ENCODE measurements at regions not wholly inside any gene's neighbourhood (a gene's known extent, or its start where the extent isn't known, plus 50 kb on each side); places are given as distances from the start of the nearest gene placed in this dataset.
A peak's percentile ranks its signal among the peaks of the same experiment; 100 is the strongest.

- no peaks in the 10 kb centered on the region for H3K9me3 ChIP-seq (ENCODE audit: low read depth)
- H3K27me3 ChIP-seq = no peaks in the 10 kb centered on the region
- peaks cover 7% of the 10 kb centered on the region for H3K4me1 ChIP-seq (ENCODE audit: low read depth)
- H3K4me3 ChIP-seq = no peak overlapping the region
- no peak for TF ChIP-seq CTCF (IDR thresholded peaks at IDR 0.05; ENCODE audit: low read depth, low read length)
- no peaks in the 10 kb centered on the region for H3K36me3 ChIP-seq
- peak overlapping the region; percentile 10 for H3K27ac ChIP-seq
- DNase-seq (ENCODE audit: low read depth in 1 of 2, low spot score in 1 of 2) = no peak
These were observed 54.1 kb upstream of the LRIG2 start for GRCh38 chr1:113018911-113019310.

- H3K36me3 ChIP-seq = no peaks in the 10 kb centered on the region
- H3K27me3 ChIP-seq = no peaks in the 10 kb centered on the region
- H3K27ac ChIP-seq = peak overlapping the region; percentile 68
- no peak for TF ChIP-seq CTCF (IDR thresholded peaks at IDR 0.05; ENCODE audit: low read depth, low read length)
- no peak overlapping the region for H3K4me3 ChIP-seq
- H3K4me1 ChIP-seq (ENCODE audit: low read depth) = peaks cover 10% of the 10 kb centered on the region
- no peaks in the 10 kb centered on the region for H3K9me3 ChIP-seq (ENCODE audit: low read depth)
- DNase-seq (ENCODE audit: low read depth in 1 of 2, low spot score in 1 of 2) = peak in 1 of 2 donors; percentile 68
These were observed 51.4 kb upstream of the LRIG2 start for GRCh38 chr1:113021430-113022085.

All from cardiac muscle cell (in vitro differentiated cells and primary cell).